Stimulated activated naive CD8-positive, alpha-beta T cell treated with anti-CD3 and anti-CD28 coated beads, Interleukin-15, Interleukin-2, amounts not matched to agents 100 ng/mL and 50 ng/mL, for 24 hours (primary cell): ENCODE measurements at regions not wholly inside any gene's neighbourhood (a gene's known extent, or its start where the extent isn't known, plus 50 kb on each side); places are given as distances from the start of the nearest gene placed in this dataset.

ENCODE experiments used
- H3K27ac Mint-ChIP-seq: one replicate; pipeline ENCODE4 v1.8.0; 2021; ENCODE audit warnings: mild to moderate bottlenecking, mixed read lengths
- H3K27me3 Mint-ChIP-seq: one replicate; pipeline ENCODE4 v1.8.0; 2021; ENCODE audit warnings: mixed read lengths
- H3K36me3 Mint-ChIP-seq: one replicate; pipeline ENCODE4 v1.8.0; 2021; ENCODE audit warnings: low read depth, mixed read lengths
- H3K4me1 Mint-ChIP-seq: one replicate; pipeline ENCODE4 v1.8.0; 2021; ENCODE audit warnings: low read depth, mixed read lengths
- H3K4me3 Mint-ChIP-seq: one replicate; pipeline ENCODE4 v1.8.0; 2021; ENCODE audit warnings: mild to moderate bottlenecking, mixed read lengths
- H3K9me3 Mint-ChIP-seq: one replicate; pipeline ENCODE4 v1.8.0; 2021; ENCODE audit warnings: mixed read lengths

GRCh38 chr10:130558746-130559546 lies 422.8 kb downstream of the GLRX3 start:
- Mint-ChIP-seq H3K27me3 (no peaks in the 10 kb centered on the region), H3K4me1 (no peaks in the 10 kb centered on the region), H3K36me3 (no peaks in the 10 kb centered on the region)

GRCh38 chr10:130559547-130559880 lies 423.3 kb downstream of the GLRX3 start:
- Mint-ChIP-seq H3K4me3 (no peak overlapping the region), H3K27me3 (no peaks in the 10 kb centered on the region), H3K4me1 (no peaks in the 10 kb centered on the region), H3K36me3 (no peaks in the 10 kb centered on the region), H3K27ac (no peak overlapping the region), H3K9me3 (no peaks in the 10 kb centered on the region)

More at GRCh38 chr10:130558746-130559546, 422.8 kb downstream of the GLRX3 start:
- no peak overlapping the region for H3K4me3 Mint-ChIP-seq
- no peaks in the 10 kb centered on the region for H3K9me3 Mint-ChIP-seq
- H3K27ac Mint-ChIP-seq: no peak overlapping the region

GRCh38 chr10:130560116-130560515 lies 423.9 kb downstream of the GLRX3 start:
- Mint-ChIP-seq H3K4me1 (no peaks in the 10 kb centered on the region), H3K36me3 (no peaks in the 10 kb centered on the region), H3K4me3 (no peak overlapping the region), H3K27me3 (no peaks in the 10 kb centered on the region), H3K9me3 (no peaks in the 10 kb centered on the region), H3K27ac (no peak overlapping the region)

GRCh38 chr10:130560573-130560972 lies 424.4 kb downstream of the GLRX3 start:
- H3K36me3 Mint-ChIP-seq: no peaks in the 10 kb centered on the region
- H3K27me3 Mint-ChIP-seq: no peaks in the 10 kb centered on the region
- no peaks in the 10 kb centered on the region for H3K9me3 Mint-ChIP-seq
- no peak overlapping the region for H3K27ac Mint-ChIP-seq
- H3K4me1 Mint-ChIP-seq: no peaks in the 10 kb centered on the region
- no peak overlapping the region for H3K4me3 Mint-ChIP-seq

GRCh38 chr10:130561681-130562080 lies 425.5 kb downstream of the GLRX3 start:
- Mint-ChIP-seq H3K4me3 (no peak overlapping the region), H3K27ac (no peak overlapping the region), H3K9me3 (no peaks in the 10 kb centered on the region), H3K27me3 (no peaks in the 10 kb centered on the region), H3K4me1 (no peaks in the 10 kb centered on the region), H3K36me3 (no peaks in the 10 kb centered on the region)

GRCh38 chr10:130567011-130567410 lies 430.8 kb downstream of the GLRX3 start:
- Mint-ChIP-seq H3K9me3 (no peaks in the 10 kb centered on the region), H3K27ac (no peak overlapping the region), H3K27me3 (no peaks in the 10 kb centered on the region), H3K4me1 (no peaks in the 10 kb centered on the region), H3K4me3 (no peak overlapping the region), H3K36me3 (no peaks in the 10 kb centered on the region)

GRCh38 chr10:130567436-130567835 lies 431.2 kb downstream of the GLRX3 start:
- Mint-ChIP-seq H3K27me3 (no peaks in the 10 kb centered on the region), H3K27ac (no peak overlapping the region), H3K9me3 (no peaks in the 10 kb centered on the region), H3K36me3 (no peaks in the 10 kb centered on the region), H3K4me3 (no peak overlapping the region), H3K4me1 (no peaks in the 10 kb centered on the region)

GRCh38 chr10:130568246-130568645 lies 432.1 kb downstream of the GLRX3 start:
- Mint-ChIP-seq H3K9me3 (no peaks in the 10 kb centered on the region), H3K36me3 (no peaks in the 10 kb centered on the region), H3K27ac (no peak overlapping the region), H3K27me3 (no peaks in the 10 kb centered on the region), H3K4me1 (no peaks in the 10 kb centered on the region), H3K4me3 (no peak overlapping the region)

GRCh38 chr10:130570074-130570473 lies 433.9 kb downstream of the GLRX3 start:
- Mint-ChIP-seq H3K27me3 (no peaks in the 10 kb centered on the region), H3K27ac (no peak overlapping the region), H3K9me3 (no peaks in the 10 kb centered on the region), H3K4me3 (no peak overlapping the region), H3K36me3 (no peaks in the 10 kb centered on the region), H3K4me1 (no peaks in the 10 kb centered on the region)

- Mint-ChIP-seq H3K4me1 (no peaks in the 10 kb centered on the region), H3K27me3 (no peaks in the 10 kb centered on the region), H3K9me3 (no peaks in the 10 kb centered on the region), H3K36me3 (no peaks in the 10 kb centered on the region), H3K27ac (no peak overlapping the region), H3K4me3 (no peak overlapping the region)
These were observed 435.5 kb downstream of the GLRX3 start for GRCh38 chr10:130571674-130572073.

- H3K4me1 Mint-ChIP-seq: no peaks in the 10 kb centered on the region
- no peaks in the 10 kb centered on the region for H3K27me3 Mint-ChIP-seq
- H3K4me3 Mint-ChIP-seq: no peak overlapping the region
- no peak overlapping the region for H3K27ac Mint-ChIP-seq
- no peaks in the 10 kb centered on the region for H3K9me3 Mint-ChIP-seq
- H3K36me3 Mint-ChIP-seq: no peaks in the 10 kb centered on the region
These were observed 437.3 kb downstream of the GLRX3 start for GRCh38 chr10:130573446-130573845.

- no peaks in the 10 kb centered on the region for H3K9me3 Mint-ChIP-seq
- no peak overlapping the region for H3K27ac Mint-ChIP-seq
- H3K4me3 Mint-ChIP-seq: no peak overlapping the region
- H3K4me1 Mint-ChIP-seq: no peaks in the 10 kb centered on the region
- no peaks in the 10 kb centered on the region for H3K27me3 Mint-ChIP-seq
- no peaks in the 10 kb centered on the region for H3K36me3 Mint-ChIP-seq
These were observed 439.6 kb downstream of the GLRX3 start for GRCh38 chr10:130575756-130576285.

GRCh38 chr10:130576427-130576826 lies 440.2 kb downstream of the GLRX3 start:
- Mint-ChIP-seq H3K9me3 (no peaks in the 10 kb centered on the region), H3K27me3 (no peaks in the 10 kb centered on the region), H3K4me1 (no peaks in the 10 kb centered on the region), H3K4me3 (no peak overlapping the region), H3K36me3 (no peaks in the 10 kb centered on the region), H3K27ac (no peak overlapping the region)

- H3K36me3 Mint-ChIP-seq: no peaks in the 10 kb centered on the region
- H3K9me3 Mint-ChIP-seq: no peaks in the 10 kb centered on the region
- no peaks in the 10 kb centered on the region for H3K27me3 Mint-ChIP-seq
- H3K4me3 Mint-ChIP-seq: no peak overlapping the region
- no peak overlapping the region for H3K27ac Mint-ChIP-seq
- no peaks in the 10 kb centered on the region for H3K4me1 Mint-ChIP-seq
These were observed 440.8 kb downstream of the GLRX3 start for GRCh38 chr10:130577039-130577438.

- Mint-ChIP-seq H3K27ac (no peak overlapping the region), H3K4me3 (no peak overlapping the region), H3K4me1 (no peaks in the 10 kb centered on the region), H3K9me3 (no peaks in the 10 kb centered on the region), H3K27me3 (no peaks in the 10 kb centered on the region), H3K36me3 (no peaks in the 10 kb centered on the region)
These were observed 442.5 kb downstream of the GLRX3 start for GRCh38 chr10:130578532-130579289.
